ENCODE measurements at regions not wholly inside any gene's neighbourhood (a gene's known extent, or its start where the extent isn't known, plus 50 kb on each side); places are given as distances from the start of the nearest gene placed in this dataset.

- TF ChIP-seq MLX (CRISPR knock-in tag; IDR thresholded peaks at IDR 0.05) (no peak), CTCF (IDR thresholded peaks at IDR 0.05) (no peak), ATF1 (CRISPR knock-in tag; IDR thresholded peaks at IDR 0.05) (no peak), SP1 (CRISPR knock-in tag; conservative IDR thresholded peaks at IDR 0.05) (no peak), NFYB (CRISPR knock-in tag; conservative IDR thresholded peaks at IDR 0.05; ENCODE audit: low read depth) (no peak), NR3C1 (CRISPR knock-in tag; conservative IDR thresholded peaks at IDR 0.05; ENCODE audit: low read depth) (no peak), STAT6 (CRISPR knock-in tag; conservative IDR thresholded peaks at IDR 0.05; ENCODE audit: low read depth) (no peak), EMX1 (CRISPR knock-in tag; IDR thresholded peaks at IDR 0.05) (no peak), ZBTB43 (CRISPR knock-in tag; IDR thresholded peaks at IDR 0.05) (no peak), MAX (CRISPR knock-in tag; IDR thresholded peaks at IDR 0.05) (no peak), SMAD4 (CRISPR knock-in tag; IDR thresholded peaks at IDR 0.05) (no peak), TEAD1 (CRISPR knock-in tag; IDR thresholded peaks at IDR 0.05) (no peak), TEAD4 (CRISPR knock-in tag; IDR thresholded peaks at IDR 0.05) (no peak)
These were observed 114.5 kb downstream of the PHLDA1 start for GRCh38 chr12:75917083-75917482.

Data from WTC11 (cell line).